Gastroesophageal sphincter (tissue), 4 donors: ENCODE measurements at regions not wholly inside any gene's neighbourhood (a gene's known extent, or its start where the extent isn't known, plus 50 kb on each side); places are given as distances from the start of the nearest gene placed in this dataset.

Experiments used
- ATAC-seq: fragments of 150-250 bp; one replicate; pipeline ENCODE4 v1.9.1; 2016; ENCODE audit warnings: mild to moderate bottlenecking, moderate library complexity
- H3K27ac ChIP-seq, 4 donors: fragments of 200-600 bp; sonication (generic) in 3 of 4; 1 replicate in 3 of 4; 2 replicates in 1 of 4; pipeline ENCODE4 v1.5.1; 2016 to 2019
- H3K27me3 ChIP-seq: fragments of 200-600 bp; sonication (generic); one replicate; pipeline ENCODE4 v1.5.1; 2019
- H3K36me3 ChIP-seq, 2 donors: fragments of 200-600 bp; sonication (generic); one replicate each; pipeline ENCODE4 v1.5.1; 2019; ENCODE audit warnings: control low read depth in 1 of 2
- H3K4me1 ChIP-seq, 3 donors: fragments of 200-600 bp; sonication (generic); 1 replicate in 2 of 3; 2 replicates in 1 of 3; pipeline ENCODE4 v1.5.1; 2016 to 2019; ENCODE audit warnings: control low read depth in 2 of 3
- H3K4me3 ChIP-seq, 2 donors: fragments of 200-600 bp; sonication (generic); one replicate each; pipeline ENCODE4 v1.5.1; 2019; ENCODE audit warnings: mild to moderate bottlenecking in 1 of 2, moderate library complexity in 1 of 2
- H3K9me3 ChIP-seq, 3 donors: fragments of 200-600 bp; sonication (generic); one replicate each; pipeline ENCODE4 v1.5.1; 2017 to 2019; ENCODE audit warnings: control low read depth in 2 of 3
- CTCF ChIP-seq, 4 experiments: fragments of 200-600 bp in 2 of 4; fragments of 450-650 bp in 2 of 4; sonication (generic) in 1 of 4; IDR thresholded peaks; one replicate each; pipeline ENCODE4 v1.5.1; 2017 to 2019; ENCODE audit warnings: antibody characterized with exemption in 4 of 4, mild to moderate bottlenecking in 2 of 4, moderate library complexity in 2 of 4
- EP300 ChIP-seq: sonication (generic); formaldehyde crosslinking; IDR thresholded peaks from one replicate; pipeline ENCODE4 v1.6.1; 2017; ENCODE audit warnings: antibody characterized with exemption, mild to moderate bottlenecking
- POLR2A ChIP-seq, 2 donors: fragments of 450-650 bp; IDR thresholded peaks; one replicate each; pipeline ENCODE4 v1.6.1; 2017; ENCODE audit warnings: antibody characterized with exemption in 2 of 2, mild to moderate bottlenecking in 2 of 2, moderate library complexity in 1 of 2
- POLR2AphosphoS5 ChIP-seq: sonication (generic); formaldehyde crosslinking; IDR thresholded peaks from one replicate; pipeline ENCODE4 v1.6.1; 2017; ENCODE audit warnings: antibody characterized with exemption
- WGBS, 2 donors: methylation state at CpG; one replicate each; pipeline ENCODE4 v1.1.5; 2018; ENCODE audit warnings: low coverage in 1 of 2; 5-methylcytosine and 5-hydroxymethylcytosine counted together

GRCh38 chr4:177798161-177798560 is 355.9 kb upstream of the AGA start:
- 46 to 89% methylated on average over 1 of the region's 1 CpG for WGBS, 2 donors
- no peak overlapping the region for H3K27ac ChIP-seq
- H3K27me3 ChIP-seq, result no peaks in the 10 kb centered on the region
- no peak for TF ChIP-seq CTCF (IDR thresholded peaks at IDR 0.05)
- TF ChIP-seq POLR2AphosphoS5, result no peak
- no peak for TF ChIP-seq EP300
- TF ChIP-seq POLR2A (IDR thresholded peaks at IDR 0.05), result no peak
- H3K9me3 ChIP-seq, result no peaks in the 10 kb centered on the region
- H3K4me1 ChIP-seq, result no peaks in the 10 kb centered on the region
- H3K4me3 ChIP-seq, result no peak overlapping the region
- H3K36me3 ChIP-seq, result no peaks in the 10 kb centered on the region
- ATAC-seq, result no peak

- Histone ChIP-seq H3K9me3 (no peaks in the 10 kb centered on the region), H3K27me3 (no peaks in the 10 kb centered on the region), H3K4me3 (no peak overlapping the region), H3K27ac (no peak overlapping the region), H3K36me3 (no peaks in the 10 kb centered on the region), H3K4me1 (no peaks in the 10 kb centered on the region)
- WGBS, 2 donors, result 15 to 25% methylated on average over 1 of the region's 1 CpG
- TF ChIP-seq EP300, result no peak
- TF ChIP-seq POLR2AphosphoS5, result no peak
- no peak for TF ChIP-seq POLR2A (IDR thresholded peaks at IDR 0.05)
- TF ChIP-seq CTCF (IDR thresholded peaks at IDR 0.05), result no peak
- no peak for ATAC-seq
Measured at GRCh38 chr4:177802162-177802561, 359.9 kb upstream of the AGA start.

DNA sequence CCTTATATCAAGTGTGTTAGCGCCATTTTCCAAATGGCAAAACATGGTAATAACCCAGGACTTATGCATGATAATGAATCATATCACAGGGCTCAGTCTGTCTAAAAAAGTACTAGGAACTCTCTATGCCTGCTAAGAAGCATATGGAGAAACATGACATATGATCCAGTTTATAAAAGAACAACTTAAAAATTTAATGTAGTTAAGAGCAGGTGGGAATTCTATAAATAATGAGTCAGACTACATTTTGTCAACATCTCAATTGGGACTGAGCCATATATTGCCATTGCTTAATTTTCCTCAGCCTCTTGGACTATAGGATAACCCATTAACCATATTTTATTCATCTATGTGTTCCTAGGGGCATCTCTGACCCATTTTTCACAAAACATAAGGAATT is 360.4 kb upstream of the AGA start:
- Histone ChIP-seq H3K4me1 (no peaks in the 10 kb centered on the region), H3K9me3 (no peaks in the 10 kb centered on the region), H3K27me3 (no peaks in the 10 kb centered on the region), H3K4me3 (no peak overlapping the region), H3K36me3 (no peaks in the 10 kb centered on the region), H3K27ac (no peak overlapping the region)
- WGBS, 2 donors, result 67 to 83% methylated on average over 1 of the region's 1 CpG
- ATAC-seq, result no peak
- no peak for TF ChIP-seq POLR2AphosphoS5
- TF ChIP-seq EP300, result no peak
- no peak for TF ChIP-seq CTCF (IDR thresholded peaks at IDR 0.05)

DNA sequence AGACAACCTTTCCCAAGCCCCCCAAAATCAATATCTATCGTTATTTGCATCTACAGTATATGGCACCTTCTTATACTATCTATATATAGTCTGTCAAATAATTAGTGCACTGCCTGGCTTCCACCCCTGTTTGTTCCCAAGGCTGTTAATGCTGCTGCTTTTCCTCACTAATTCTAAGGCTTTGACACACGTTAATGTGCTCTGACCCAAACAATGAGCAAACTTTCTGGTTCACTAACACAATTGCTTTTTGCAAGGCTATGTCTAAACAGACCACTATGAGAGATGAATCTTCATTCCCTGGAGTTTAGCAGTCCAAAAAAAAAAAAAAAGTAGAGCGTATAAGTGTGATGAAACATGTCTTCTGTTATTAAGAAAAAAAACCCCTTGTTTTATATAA is 360.9 kb upstream of the AGA start:
- H3K36me3 ChIP-seq, result no peaks in the 10 kb centered on the region
- no peak overlapping the region for H3K4me3 ChIP-seq
- no peak overlapping the region for H3K27ac ChIP-seq
- no peak for ATAC-seq
- TF ChIP-seq CTCF (IDR thresholded peaks at IDR 0.05), result no peak
- no peak for TF ChIP-seq POLR2AphosphoS5
- no peak for TF ChIP-seq POLR2A (IDR thresholded peaks at IDR 0.05)
- TF ChIP-seq EP300, result no peak
- WGBS, 2 donors, result 11 to 16% methylated on average over 3 of the region's 3 CpGs
- H3K27me3 ChIP-seq, result no peaks in the 10 kb centered on the region
- no peaks in the 10 kb centered on the region for H3K9me3 ChIP-seq
- no peaks in the 10 kb centered on the region for H3K4me1 ChIP-seq

- no peaks in the 10 kb centered on the region for H3K9me3 ChIP-seq
- 73 to 83% methylated on average over 3 of the region's 3 CpGs for WGBS, 2 donors
- H3K27ac ChIP-seq, result no peak overlapping the region
- H3K27me3 ChIP-seq, result no peaks in the 10 kb centered on the region
- ATAC-seq, result no peak
- TF ChIP-seq POLR2A (IDR thresholded peaks at IDR 0.05), result no peak
- no peak for TF ChIP-seq CTCF (IDR thresholded peaks at IDR 0.05)
- no peak for TF ChIP-seq POLR2AphosphoS5
- TF ChIP-seq EP300, result no peak
- H3K4me3 ChIP-seq, result no peak overlapping the region
- H3K4me1 ChIP-seq, result no peaks in the 10 kb centered on the region
- no peaks in the 10 kb centered on the region for H3K36me3 ChIP-seq
Measured at GRCh38 chr4:177809791-177810190, 367.6 kb upstream of the AGA start.
